H1 (cell line): ENCODE measurements at regions not wholly inside any gene's neighbourhood (a gene's known extent, or its start where the extent isn't known, plus 50 kb on each side); places are given as distances from the start of the nearest gene placed in this dataset.

Experiments
- CTCF ChIA-PET: fragments of 300-600 bp; sonication (Branson Sonifier 250); formaldehyde crosslinking; loops from one replicate; lab custom pipeline; 2021; ENCODE audit not compliant: partially characterized antibody; lab: Charles Lee
- POLR2A ChIA-PET: fragments of 300-600 bp; sonication (Branson Sonifier 250); formaldehyde crosslinking; loops from one replicate; lab custom pipeline; 2021; ENCODE audit warnings: inconsistent platforms; ENCODE audit not compliant: partially characterized antibody; lab: Charles Lee
- DNase-seq, 2 experiments: peaks; one replicate each; pipeline versions ENCODE4 v3.0.0 to v3.0.0-alpha.2; 2010 to 2022; ENCODE audit warnings: low spot score in 2 of 2, low read depth in 1 of 2, mixed read lengths in 1 of 2
- FAIRE-seq: peaks from 2 replicates; lab custom pipeline; 2011; peaks lifted over from hg19 to GRCh38; lab: Jason Lieb, UNC
- H2AFZ ChIP-seq: 2 replicates; pipeline ENCODE4 v1.8.1; 2012; ENCODE audit warnings: low read length, inconsistent platforms
- H2AK5ac ChIP-seq: 2 replicates; pipeline ENCODE4 v1.6.1; 2013; ENCODE audit warnings: low read depth, low read length
- H2BK120ac ChIP-seq: replicated peaks from 2 replicates; pipeline ENCODE3; 2013; ENCODE audit warnings: low read depth, low read length, inconsistent platforms
- H2BK12ac ChIP-seq: 2 replicates; pipeline ENCODE4 v1.6.1; 2013; ENCODE audit warnings: low read depth, low read length
- H2BK15ac ChIP-seq: 2 replicates; pipeline ENCODE4 v1.6.1; 2013; ENCODE audit warnings: low read length
- H2BK20ac ChIP-seq: 2 replicates; pipeline ENCODE4 v1.6.1; 2013; ENCODE audit warnings: low read length
- H2BK5ac ChIP-seq: 2 replicates; pipeline ENCODE4 v1.6.1; 2013; ENCODE audit warnings: low read depth, low read length
- H3K14ac ChIP-seq: 2 replicates; pipeline ENCODE4 v1.6.1; 2013; ENCODE audit warnings: inconsistent platforms; ENCODE audit not compliant: insufficient read length
- H3K18ac ChIP-seq: 2 replicates; pipeline ENCODE4 v1.6.1; 2013; ENCODE audit warnings: low read length; ENCODE audit errors: extremely low read depth
- H3K23ac ChIP-seq: 2 replicates; pipeline ENCODE4 v1.6.1; 2013; ENCODE audit warnings: inconsistent platforms; ENCODE audit not compliant: insufficient read length
- H3K23me2 ChIP-seq: 2 replicates; pipeline ENCODE4 v1.6.1; 2013; ENCODE audit warnings: low read depth, low read length
- H3K27ac ChIP-seq: 2 replicates; pipeline ENCODE4 v1.6.1; 2011; ENCODE audit warnings: low read depth, low read length, inconsistent platforms
- H3K27me3 ChIP-seq, 4 experiments: replicated peaks in 1 of 4; 1 replicate in 1 of 4; 2 replicates in 3 of 4; pipeline versions ENCODE4 v1.6.1 to v1.8.1; 2011 to 2013; ENCODE audit warnings: low read length in 3 of 4, mild to moderate bottlenecking in 3 of 4, inconsistent platforms in 2 of 4, mixed read lengths in 2 of 4, moderate library complexity in 1 of 4; ENCODE audit not compliant: control insufficient read depth in 3 of 4, insufficient read depth in 3 of 4; ENCODE audit errors: extremely low read depth in 1 of 4
- H3K36me3 ChIP-seq, 4 experiments: 2 replicates each; pipeline versions ENCODE4 v1.6.1 to v1.8.1; 2011 to 2013; ENCODE audit warnings: mild to moderate bottlenecking in 4 of 4, low read length in 3 of 4, moderate library complexity in 2 of 4, control low read depth in 1 of 4, inconsistent platforms in 1 of 4; ENCODE audit not compliant: insufficient read depth in 4 of 4, control insufficient read depth in 2 of 4
- H3K4ac ChIP-seq: replicated peaks from 2 replicates; pipeline ENCODE3; 2013; ENCODE audit warnings: low read length, low read depth, mixed read lengths, inconsistent platforms; ENCODE audit not compliant: insufficient read length
- H3K4me1 ChIP-seq, 4 experiments: replicated peaks in 1 of 4; 1 replicate in 1 of 4; 2 replicates in 3 of 4; pipeline versions ENCODE4 v1.6.1 to v1.8.1; 2011 to 2013; ENCODE audit warnings: low read length in 3 of 4, inconsistent platforms in 2 of 4, mixed read lengths in 1 of 4; ENCODE audit not compliant: insufficient read depth in 4 of 4, control insufficient read depth in 3 of 4
- H3K4me2 ChIP-seq, 2 experiments: 2 replicates each; pipeline versions ENCODE4 v1.6.1 to v1.8.1; 2011 to 2013; ENCODE audit warnings: low read depth in 2 of 2, low read length in 2 of 2, control low read depth in 1 of 2, inconsistent platforms in 1 of 2, mild to moderate bottlenecking in 1 of 2; ENCODE audit not compliant: insufficient read depth in 1 of 2
- H3K4me3 ChIP-seq, 4 experiments: fragments of 200-600, 300-600 bp in 1 of 4; sonication (generic), shearing (Covaris generic), sonication (Bioruptor Twin) in 1 of 4; 2 replicates each; pipeline versions ENCODE4 v1.5.1 to v1.8.1; 2011 to 2016; ENCODE audit warnings: low read length in 4 of 4, low read depth in 3 of 4, control low read depth in 2 of 4, inconsistent platforms in 2 of 4, mild to moderate bottlenecking in 2 of 4, mixed read lengths in 1 of 4, moderate library complexity in 1 of 4; ENCODE audit not compliant: insufficient read depth in 2 of 4; ENCODE audit errors: extremely low read depth in 1 of 4
- H3K56ac ChIP-seq: replicated peaks from 2 replicates; pipeline ENCODE3; 2013; ENCODE audit warnings: low read depth, mild to moderate bottlenecking, mixed read lengths, low read length, inconsistent platforms; ENCODE audit not compliant: insufficient read length
- H3K79me1 ChIP-seq: 2 replicates; pipeline ENCODE4 v1.6.1; 2013; ENCODE audit warnings: low read depth, low read length, control low read depth
- H3K79me2 ChIP-seq, 2 experiments: 2 replicates each; pipeline versions ENCODE4 v1.6.1 to v1.8.1; 2012 to 2013; ENCODE audit warnings: low read length in 2 of 2, mild to moderate bottlenecking in 2 of 2, inconsistent platforms in 1 of 2; ENCODE audit not compliant: insufficient read depth in 2 of 2, control insufficient read depth in 1 of 2
- H3K9ac ChIP-seq, 4 experiments: replicated peaks in 1 of 4; 1 replicate in 1 of 4; 2 replicates in 3 of 4; pipeline versions ENCODE4 v1.6.1 to v1.8.1; 2011 to 2013; ENCODE audit warnings: low read depth in 3 of 4, low read length in 3 of 4, control low read depth in 2 of 4, mild to moderate bottlenecking in 2 of 4, moderate library complexity in 2 of 4, inconsistent platforms in 1 of 4; ENCODE audit errors: extremely low read depth in 1 of 4
- H3K9me3 ChIP-seq, 2 experiments: 2 replicates each; pipeline versions ENCODE4 v1.6.1 to v1.8.1; 2012 to 2013; ENCODE audit warnings: mild to moderate bottlenecking in 2 of 2, moderate library complexity in 2 of 2, control low read depth in 1 of 2, inconsistent platforms in 1 of 2, low read depth in 1 of 2, low read length in 1 of 2, mixed read lengths in 1 of 2; ENCODE audit not compliant: insufficient read depth in 2 of 2
- H4K20me1 ChIP-seq, 2 experiments: replicated peaks in 1 of 2; 2 replicates each; pipeline versions ENCODE3 to v1.8.1; 2011 to 2013; ENCODE audit warnings: inconsistent platforms in 2 of 2, low read length in 2 of 2, mild to moderate bottlenecking in 1 of 2; ENCODE audit not compliant: insufficient read depth in 2 of 2, control insufficient read depth in 1 of 2
- H4K5ac ChIP-seq: 2 replicates; pipeline ENCODE4 v1.6.1; 2013; ENCODE audit warnings: low read length, low read depth, mixed read lengths, inconsistent platforms; ENCODE audit not compliant: insufficient read length
- H4K8ac ChIP-seq: 2 replicates; pipeline ENCODE4 v1.8.0; 2013; ENCODE audit warnings: mild to moderate bottlenecking, moderate library complexity, low read length, inconsistent platforms; ENCODE audit not compliant: insufficient read depth; ENCODE audit errors: extremely low read depth
- H4K91ac ChIP-seq: replicated peaks from 2 replicates; pipeline ENCODE3; 2013; ENCODE audit warnings: low read length, mixed read lengths, inconsistent platforms; ENCODE audit not compliant: insufficient read length
- CEBPB ChIP-seq: IDR thresholded peaks from 2 replicates; pipeline ENCODE4 v1.6.1; 2012; ENCODE audit warnings: low read depth, low read length
- CREB1 ChIP-seq: IDR thresholded peaks from 2 replicates; pipeline ENCODE4 v1.6.1; 2012; ENCODE audit warnings: inconsistent platforms
- EZH2 ChIP-seq: fragments of 200-600 bp; sonication (generic); IDR thresholded peaks from 2 replicates; pipeline ENCODE4 v1.7.1; 2012; ENCODE audit warnings: low read depth, mild to moderate bottlenecking, moderate library complexity, low read length, inconsistent platforms; ENCODE audit not compliant: severe bottlenecking
- HDAC2 ChIP-seq, 2 experiments: fragments of 300-600 bp in 1 of 2; sonication (generic) in 1 of 2; IDR thresholded peaks; 2 replicates each; pipeline ENCODE4 v1.6.1; 2011 to 2012; ENCODE audit warnings: low read depth in 2 of 2, low read length in 2 of 2, mild to moderate bottlenecking in 2 of 2, moderate library complexity in 2 of 2, borderline replicate concordance in 1 of 2, inconsistent platforms in 1 of 2
- RFX5 ChIP-seq: IDR thresholded peaks from 2 replicates; pipeline ENCODE4 v1.6.1; 2011; ENCODE audit warnings: low read depth, low read length, improper control_type of control experiment, borderline replicate concordance
- SIN3A ChIP-seq, 2 experiments: IDR thresholded peaks in 1 of 2; conservative IDR thresholded peaks in 1 of 2; 2 replicates each; pipeline ENCODE4 v1.6.1; 2011 to 2012; ENCODE audit warnings: low read length in 2 of 2, improper control_type of control experiment in 1 of 2, low read depth in 1 of 2, mild to moderate bottlenecking in 1 of 2
- SIX5 ChIP-seq: IDR thresholded peaks from 2 replicates; pipeline ENCODE4 v1.6.1; 2011; ENCODE audit warnings: mild to moderate bottlenecking, low read depth, low read length
- SP2 ChIP-seq: IDR thresholded peaks from 2 replicates; pipeline ENCODE4 v1.6.1; 2012; ENCODE audit warnings: mild to moderate bottlenecking, low read length, inconsistent platforms
- TAF1 ChIP-seq: IDR thresholded peaks from 2 replicates; pipeline ENCODE4 v1.6.1; 2011; ENCODE audit warnings: mild to moderate bottlenecking, low read depth, low read length
- YY1 ChIP-seq: IDR thresholded peaks from 2 replicates; pipeline ENCODE4 v1.6.1; 2011; ENCODE audit warnings: low read depth, mild to moderate bottlenecking, low read length
- WGBS, 2 experiments: shearing (Covaris generic) in 1 of 2; methylation state at CpG; one replicate each; pipeline versions ENCODE4 v1.1.6 to v1.1.7; 2013 to 2015; ENCODE audit warnings: low lambda C conversion rate in 2 of 2, mixed read lengths in 2 of 2, inconsistent platforms in 1 of 2, low coverage in 1 of 2, missing lambda C conversion rate in 1 of 2; ENCODE audit not compliant: insufficient replicate concordance in 2 of 2, insufficient coverage in 1 of 2, insufficient read length in 1 of 2; ENCODE audit errors: extremely low coverage in 1 of 2, missing lambda C conversion rate in 1 of 2; 5-methylcytosine and 5-hydroxymethylcytosine counted together
- TF ChIP-seq, protein P1 (sequence below): IDR thresholded peaks from 2 replicates; pipeline ENCODE4 v1.6.1; 2012; ENCODE audit warnings: inconsistent platforms

DNA sequence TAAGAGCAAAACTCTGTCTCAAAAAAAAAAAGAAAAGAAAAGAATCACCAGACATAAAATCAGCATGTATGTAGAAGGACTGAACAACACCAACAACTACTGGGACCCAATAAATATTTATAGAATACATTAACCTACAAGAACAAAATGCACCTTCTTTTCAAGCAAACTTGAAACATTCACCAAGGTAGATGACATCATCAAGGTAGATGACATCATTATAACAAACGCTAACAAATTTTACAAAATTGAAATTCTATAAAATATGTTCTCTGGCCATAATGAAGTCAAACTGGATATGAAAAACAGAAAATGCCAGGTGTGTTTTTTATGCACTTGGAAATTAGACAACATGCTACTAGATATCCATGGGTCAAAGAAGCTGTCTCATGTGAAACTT, 220.2 kb upstream of the SNX7 start:
- Histone ChIP-seq H4K20me1 (no peaks in the 10 kb centered on the region), H3K23me2 (peaks cover 2% of the 10 kb centered on the region; the same call in 1 of the 2 replicates), H3K18ac (no peak overlapping the region), H3K4me1 (no peaks in the 10 kb centered on the region), H3K9ac (no peak overlapping the region), H3K27ac (no peak overlapping the region), H3K14ac (no peak overlapping the region), H3K36me3 (no peaks in the 10 kb centered on the region), H3K23ac (no peak overlapping the region), H3K4me2 (no peak overlapping the region), H2BK15ac (no peak overlapping the region), H4K5ac (no peak overlapping the region), H3K27me3 (no peaks in the 10 kb centered on the region), H2AFZ (no peak overlapping the region), H2BK120ac (no peak overlapping the region), H3K79me2 (no peaks in the 10 kb centered on the region), H4K91ac (no peak overlapping the region), H3K4me3 (no peak overlapping the region), H3K79me1 (no peaks in the 10 kb centered on the region), H3K56ac (no peak overlapping the region)
- POLR2A ChIA-PET = no interaction called here
- no peak for DNase-seq
- WGBS, 2 experiments = 85% methylated on average over 1 of the region's 1 CpG; no CpG with 5 or more reads in 1 of the 2 experiments
- TF ChIP-seq SIX5 = no peak
- TF ChIP-seq CREB1 = no peak
- TF ChIP-seq SP2 = no peak
- TF ChIP-seq RFX5 = no peak
- TF ChIP-seq EZH2 = no peak
- TF ChIP-seq, protein P1, sequence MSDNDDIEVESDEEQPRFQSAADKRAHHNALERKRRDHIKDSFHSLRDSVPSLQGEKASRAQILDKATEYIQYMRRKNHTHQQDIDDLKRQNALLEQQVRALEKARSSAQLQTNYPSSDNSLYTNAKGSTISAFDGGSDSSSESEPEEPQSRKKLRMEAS = no peak
- no peak for TF ChIP-seq TAF1
- no peak for TF ChIP-seq CEBPB
- TF ChIP-seq SIN3A (conservative IDR thresholded peaks at IDR 0.05 in 1 of 2, IDR thresholded peaks at IDR 0.05 in 1 of 2; ENCODE audit: low read depth in 1 of 2, low read length in 2 of 2) = no peak
- TF ChIP-seq HDAC2 (IDR thresholded peaks at IDR 0.05; ENCODE audit: borderline replicate concordance in 1 of 2, low read depth in 2 of 2, low read length in 2 of 2) = no peak
- TF ChIP-seq YY1 = no peak
- TF ChIP-seq, all 59 proteins: peak for 0
- H3K9me3 ChIP-seq = no peaks in the 10 kb centered on the region
- no peak overlapping the region for H3K4ac ChIP-seq
- FAIRE-seq = no peak
- no peak overlapping the region for H2BK12ac ChIP-seq
- CTCF ChIA-PET = no interaction called here
- no peak overlapping the region for H4K8ac ChIP-seq
- no peak overlapping the region for H2BK20ac ChIP-seq
- no peak overlapping the region for H2BK5ac ChIP-seq
- no peak overlapping the region for H2AK5ac ChIP-seq
